ENCODE measurements at regions not wholly inside any gene's neighbourhood (a gene's known extent, or its start where the extent isn't known, plus 50 kb on each side); places are given as distances from the start of the nearest gene placed in this dataset.

DNA sequence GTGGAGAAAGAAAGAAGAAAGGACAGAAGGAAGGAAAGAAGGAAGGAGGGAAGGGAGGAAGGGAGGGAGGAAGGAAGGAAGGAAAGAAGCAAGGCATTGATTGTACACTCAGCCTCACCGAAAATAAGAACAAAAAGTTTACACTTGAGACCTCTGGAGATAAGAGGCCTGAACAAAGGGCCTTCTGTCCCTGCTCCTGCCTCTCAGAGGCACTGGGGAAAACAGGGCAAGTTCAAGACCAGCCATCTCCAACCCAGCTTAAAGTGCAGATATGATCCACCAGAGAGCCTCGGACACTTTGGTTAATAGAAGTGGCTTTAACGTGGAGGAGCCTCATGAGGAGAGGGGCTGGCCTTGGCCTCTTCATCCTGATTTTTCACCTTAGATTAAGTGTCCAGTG is 582.9 kb upstream of the PPP2R3A start:
- ATAC-seq (ENCODE audit: low read depth), result no peak
- Histone ChIP-seq H3K27me3 (ENCODE audit: insufficient read depth, poor library complexity, severe bottlenecking) (peaks cover 7% of the 10 kb centered on the region), H3K36me3 (ENCODE audit: low read depth) (no peaks in the 10 kb centered on the region)

DNA sequence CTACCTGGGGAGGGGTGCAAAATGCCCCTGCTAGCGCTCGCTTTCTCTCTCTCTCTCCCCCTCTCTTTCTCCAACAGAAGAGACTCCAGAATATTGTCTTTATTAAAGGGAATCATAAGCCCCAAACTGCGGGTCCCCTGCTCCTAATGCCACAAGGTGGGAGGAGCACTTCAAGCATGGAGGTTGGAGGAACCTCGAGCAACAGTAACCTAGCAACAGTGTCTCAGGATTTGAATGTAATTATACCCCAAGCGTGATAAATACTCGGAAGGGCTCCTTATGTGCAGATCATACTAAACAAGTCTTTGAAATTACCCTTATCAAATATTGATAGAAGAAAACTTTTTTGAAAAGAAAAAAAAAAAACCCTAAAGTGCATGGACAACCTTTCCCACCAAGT is 582.2 kb upstream of the PPP2R3A start:
- Histone ChIP-seq H3K9me3 (ENCODE audit: severe bottlenecking) (no peaks in the 10 kb centered on the region), H3K4me1 (ENCODE audit: insufficient read depth, poor library complexity, severe bottlenecking) (no peaks in the 10 kb centered on the region), H3K4me3 (ENCODE audit: severe bottlenecking) (no peak overlapping the region), H3K36me3 (ENCODE audit: low read depth) (no peaks in the 10 kb centered on the region), H3K27me3 (ENCODE audit: insufficient read depth, poor library complexity, severe bottlenecking) (peaks cover 7% of the 10 kb centered on the region), H3K27ac (ENCODE audit: poor library complexity, severe bottlenecking) (no peak overlapping the region)
- ATAC-seq (ENCODE audit: low read depth), result no peak
- TF ChIP-seq, protein P1, sequence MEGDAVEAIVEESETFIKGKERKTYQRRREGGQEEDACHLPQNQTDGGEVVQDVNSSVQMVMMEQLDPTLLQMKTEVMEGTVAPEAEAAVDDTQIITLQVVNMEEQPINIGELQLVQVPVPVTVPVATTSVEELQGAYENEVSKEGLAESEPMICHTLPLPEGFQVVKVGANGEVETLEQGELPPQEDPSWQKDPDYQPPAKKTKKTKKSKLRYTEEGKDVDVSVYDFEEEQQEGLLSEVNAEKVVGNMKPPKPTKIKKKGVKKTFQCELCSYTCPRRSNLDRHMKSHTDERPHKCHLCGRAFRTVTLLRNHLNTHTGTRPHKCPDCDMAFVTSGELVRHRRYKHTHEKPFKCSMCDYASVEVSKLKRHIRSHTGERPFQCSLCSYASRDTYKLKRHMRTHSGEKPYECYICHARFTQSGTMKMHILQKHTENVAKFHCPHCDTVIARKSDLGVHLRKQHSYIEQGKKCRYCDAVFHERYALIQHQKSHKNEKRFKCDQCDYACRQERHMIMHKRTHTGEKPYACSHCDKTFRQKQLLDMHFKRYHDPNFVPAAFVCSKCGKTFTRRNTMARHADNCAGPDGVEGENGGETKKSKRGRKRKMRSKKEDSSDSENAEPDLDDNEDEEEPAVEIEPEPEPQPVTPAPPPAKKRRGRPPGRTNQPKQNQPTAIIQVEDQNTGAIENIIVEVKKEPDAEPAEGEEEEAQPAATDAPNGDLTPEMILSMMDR (IDR thresholded peaks at IDR 0.05; ENCODE audit: poor library complexity, severe bottlenecking), result no peak
- DNase-seq (ENCODE audit: low spot score), result no peak

More for the DNA sequence above, 582.9 kb upstream of the PPP2R3A start:
- DNase-seq (ENCODE audit: low spot score), result no peak
- Histone ChIP-seq H3K4me1 (ENCODE audit: insufficient read depth, poor library complexity, severe bottlenecking) (no peaks in the 10 kb centered on the region), H3K9me3 (ENCODE audit: severe bottlenecking) (no peaks in the 10 kb centered on the region), H3K4me3 (ENCODE audit: severe bottlenecking) (no peak overlapping the region), H3K27ac (ENCODE audit: poor library complexity, severe bottlenecking) (no peak overlapping the region)
- TF ChIP-seq, protein P1 (IDR thresholded peaks at IDR 0.05; ENCODE audit: poor library complexity, severe bottlenecking), result no peak

DNA sequence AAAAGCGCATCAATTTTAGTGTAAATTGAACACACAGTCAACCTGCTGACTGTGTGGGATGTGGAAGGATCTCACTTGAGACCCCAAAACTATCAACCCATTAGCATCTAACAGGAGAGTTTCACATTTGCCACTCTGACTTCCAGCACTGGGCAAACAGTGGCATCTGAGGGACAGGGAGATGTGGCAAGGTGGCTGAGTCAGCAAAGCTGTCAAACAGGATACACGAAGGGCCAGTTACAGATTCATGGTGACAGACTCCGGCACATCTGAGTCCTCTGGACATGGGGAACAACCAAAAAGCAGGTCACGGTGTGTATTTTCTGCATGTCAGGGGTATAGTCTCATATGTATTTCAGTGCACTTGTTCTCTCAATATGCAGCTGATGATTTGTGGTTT is 573.4 kb upstream of the PPP2R3A start:
- ATAC-seq (ENCODE audit: low read depth), result no peak
- no peaks in the 10 kb centered on the region for H3K27me3 ChIP-seq (ENCODE audit: insufficient read depth, poor library complexity, severe bottlenecking)
- H3K4me1 ChIP-seq (ENCODE audit: insufficient read depth, poor library complexity, severe bottlenecking), result no peaks in the 10 kb centered on the region
- DNase-seq (ENCODE audit: low spot score), result no peak
- TF ChIP-seq, protein P1 (IDR thresholded peaks at IDR 0.05; ENCODE audit: poor library complexity, severe bottlenecking), result no peak
- no peak overlapping the region for H3K27ac ChIP-seq (ENCODE audit: poor library complexity, severe bottlenecking)
- H3K4me3 ChIP-seq (ENCODE audit: severe bottlenecking), result no peak overlapping the region
- peaks cover 4% of the 10 kb centered on the region for H3K9me3 ChIP-seq (ENCODE audit: severe bottlenecking)
- no peaks in the 10 kb centered on the region for H3K36me3 ChIP-seq (ENCODE audit: low read depth)

DNA sequence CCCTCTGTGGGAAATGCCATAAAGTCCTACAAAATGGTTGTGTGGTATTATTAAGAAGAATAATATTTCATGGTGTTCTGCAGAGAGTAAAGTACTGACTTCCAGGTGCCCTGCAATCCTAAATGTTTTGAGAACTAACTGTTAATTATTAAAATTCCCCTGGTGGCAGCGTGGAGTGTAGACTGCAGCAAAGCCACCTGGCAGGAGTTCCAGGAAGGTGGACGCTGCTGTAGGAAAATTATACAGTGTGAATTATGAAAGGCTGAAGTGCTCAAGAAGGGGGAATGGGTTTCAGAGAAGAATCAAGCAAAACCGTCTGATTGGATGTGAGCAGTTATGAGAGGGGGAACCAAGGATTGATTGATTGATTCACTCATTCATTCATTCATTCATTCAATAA is 572.4 kb upstream of the PPP2R3A start:
- H3K36me3 ChIP-seq (ENCODE audit: low read depth), result no peaks in the 10 kb centered on the region
- H3K27me3 ChIP-seq (ENCODE audit: insufficient read depth, poor library complexity, severe bottlenecking), result no peaks in the 10 kb centered on the region
- H3K27ac ChIP-seq (ENCODE audit: poor library complexity, severe bottlenecking), result no peak overlapping the region
- no peak overlapping the region for H3K4me3 ChIP-seq (ENCODE audit: severe bottlenecking)
- peaks cover 4% of the 10 kb centered on the region for H3K9me3 ChIP-seq (ENCODE audit: severe bottlenecking)
- TF ChIP-seq, protein P1 (IDR thresholded peaks at IDR 0.05; ENCODE audit: poor library complexity, severe bottlenecking), result no peak
- ATAC-seq (ENCODE audit: low read depth), result no peak
- no peak for DNase-seq (ENCODE audit: low spot score)
- no peaks in the 10 kb centered on the region for H3K4me1 ChIP-seq (ENCODE audit: insufficient read depth, poor library complexity, severe bottlenecking)

DNA sequence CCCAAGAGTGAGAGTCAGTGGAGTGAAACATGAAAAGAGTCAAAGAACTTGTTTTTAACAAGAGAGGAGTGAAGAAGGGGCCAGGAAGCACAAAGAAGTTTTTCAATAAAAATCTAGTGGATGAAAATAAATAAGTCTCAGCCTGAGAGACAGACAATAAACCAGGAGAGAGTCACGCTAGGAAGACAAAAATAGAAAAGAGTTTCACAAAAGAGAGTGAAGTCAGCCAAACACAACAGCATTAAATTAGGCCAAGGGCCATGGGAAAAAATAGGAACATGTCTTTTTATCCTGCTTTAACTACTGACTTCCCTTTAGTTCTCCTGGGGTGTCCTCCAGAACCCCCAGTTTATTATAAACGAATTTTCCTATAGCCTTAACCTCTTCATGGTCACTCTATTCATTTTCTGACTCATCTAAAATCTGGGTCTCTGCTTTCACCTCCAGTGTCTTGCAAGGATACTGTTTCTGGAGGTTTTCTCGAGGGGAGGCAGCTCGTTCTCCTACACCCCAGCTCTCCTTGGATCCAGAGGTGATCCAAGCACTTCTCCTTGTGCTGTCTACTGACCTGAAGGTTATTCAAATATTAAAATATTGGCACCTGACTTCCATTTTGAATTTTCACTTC is 571.5 kb upstream of the PPP2R3A start:
- Histone ChIP-seq H3K27ac (ENCODE audit: poor library complexity, severe bottlenecking) (no peak overlapping the region), H3K4me3 (ENCODE audit: severe bottlenecking) (no peak overlapping the region), H3K36me3 (ENCODE audit: low read depth) (no peaks in the 10 kb centered on the region), H3K27me3 (ENCODE audit: insufficient read depth, poor library complexity, severe bottlenecking) (no peaks in the 10 kb centered on the region), H3K4me1 (ENCODE audit: insufficient read depth, poor library complexity, severe bottlenecking) (no peaks in the 10 kb centered on the region), H3K9me3 (ENCODE audit: severe bottlenecking) (peaks cover 4% of the 10 kb centered on the region)
- no peak for ATAC-seq (ENCODE audit: low read depth)
- DNase-seq (ENCODE audit: low spot score), result no peak
- TF ChIP-seq, protein P1 (IDR thresholded peaks at IDR 0.05; ENCODE audit: poor library complexity, severe bottlenecking), result no peak

Data from RWPE2 (cell line).